ENCODE measurements at regions not wholly inside any gene's neighbourhood (a gene's known extent, or its start where the extent isn't known, plus 50 kb on each side); places are given as distances from the start of the nearest gene placed in this dataset.

DNA sequence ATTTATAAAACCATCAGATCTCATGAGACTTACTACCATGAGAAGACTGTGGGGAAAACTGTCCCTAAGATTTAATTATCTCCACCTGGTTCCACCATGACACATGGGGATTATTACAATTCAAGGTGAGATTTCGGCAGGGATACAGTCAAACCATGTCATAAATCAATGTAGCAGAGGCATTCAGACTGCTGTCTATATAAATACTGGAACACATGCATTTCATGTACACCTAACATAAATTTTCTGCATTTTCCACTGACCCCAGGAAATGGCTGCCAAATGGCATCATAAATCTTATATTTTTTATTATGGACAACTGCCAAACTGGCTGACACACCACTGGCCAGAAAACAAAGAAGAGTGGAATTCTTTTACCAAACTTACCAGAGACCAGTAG is 755.1 kb upstream of the EPHA6 start:
- H3K23me2 ChIP-seq (ENCODE audit: low read depth, low read length): no peaks in the 10 kb centered on the region

More for the DNA sequence above, 755.1 kb upstream of the EPHA6 start:
- no peak overlapping the region for H4K5ac ChIP-seq (ENCODE audit: insufficient read length, low read depth, low read length)
- H4K8ac ChIP-seq (ENCODE audit: extremely low read depth, insufficient read depth, low read length): no peak overlapping the region
- H3K23ac ChIP-seq (ENCODE audit: insufficient read length): no peak overlapping the region
- DNase-seq (ENCODE audit: low read depth in 1 of 2, low spot score in 2 of 2) (no peak), FAIRE-seq (no peak)
- no peaks in the 10 kb centered on the region for H3K79me2 ChIP-seq (ENCODE audit: control insufficient read depth in 1 of 2, insufficient read depth in 2 of 2, low read length in 2 of 2)
- H3K4ac ChIP-seq (replicated peaks; ENCODE audit: insufficient read length, low read depth, low read length): no peak overlapping the region
- H3K36me3 ChIP-seq (ENCODE audit: control insufficient read depth in 2 of 4, insufficient read depth in 4 of 4, low read length in 3 of 4): no peaks in the 10 kb centered on the region
- H3K4me2 ChIP-seq (ENCODE audit: insufficient read depth in 1 of 2, low read depth in 2 of 2, low read length in 2 of 2): no peak overlapping the region
- TF ChIP-seq TAF1 (IDR thresholded peaks at IDR 0.05; ENCODE audit: low read depth, low read length): no peak
- H2BK12ac ChIP-seq (ENCODE audit: low read depth, low read length): no peak overlapping the region
- H2AK5ac ChIP-seq (ENCODE audit: low read depth, low read length): no peak overlapping the region
- WGBS, 2 experiments (ENCODE audit: extremely low coverage in 1 of 2, insufficient coverage in 1 of 2, insufficient read length in 1 of 2, insufficient replicate concordance in 2 of 2, low coverage in 1 of 2, low lambda C conversion rate in 2 of 2, missing lambda C conversion rate in 1 of 2): 100% methylated on average over 1 of the region's 1 CpG; no CpG with 5 or more reads in 1 of the 2 experiments
- no peak overlapping the region for H3K27ac ChIP-seq (ENCODE audit: low read depth, low read length)
- no peak overlapping the region for H3K4me3 ChIP-seq (ENCODE audit: extremely low read depth in 1 of 4, insufficient read depth in 2 of 4, low read depth in 3 of 4, low read length in 4 of 4)
- no peak overlapping the region for H2BK120ac ChIP-seq (replicated peaks; ENCODE audit: low read depth, low read length)
- no peak overlapping the region for H4K91ac ChIP-seq (replicated peaks; ENCODE audit: insufficient read length, low read length)
- H2AFZ ChIP-seq (ENCODE audit: low read length): no peak overlapping the region
- H2BK20ac ChIP-seq (ENCODE audit: low read length): no peak overlapping the region
- H3K4me1 ChIP-seq (replicated peaks in 1 of 4; ENCODE audit: control insufficient read depth in 3 of 4, insufficient read depth in 4 of 4, low read length in 3 of 4): no peaks in the 10 kb centered on the region
- no peak overlapping the region for H2BK15ac ChIP-seq (ENCODE audit: low read length)
- H3K14ac ChIP-seq (ENCODE audit: insufficient read length): no peak overlapping the region
- H2BK5ac ChIP-seq (ENCODE audit: low read depth, low read length): no peak overlapping the region
- H3K56ac ChIP-seq (replicated peaks; ENCODE audit: insufficient read length, low read depth, low read length): no peak overlapping the region
- H3K27me3 ChIP-seq (replicated peaks in 1 of 4; ENCODE audit: control insufficient read depth in 3 of 4, extremely low read depth in 1 of 4, insufficient read depth in 3 of 4, low read length in 3 of 4): no peaks in the 10 kb centered on the region
- POLR2A ChIA-PET (ENCODE audit: partially characterized antibody): no interaction called here
- no peak overlapping the region for H3K18ac ChIP-seq (ENCODE audit: extremely low read depth, low read length)
- no peaks in the 10 kb centered on the region for H3K9me3 ChIP-seq (ENCODE audit: insufficient read depth in 2 of 2, low read depth in 1 of 2, low read length in 1 of 2)
- H3K9ac ChIP-seq (replicated peaks in 1 of 4; ENCODE audit: extremely low read depth in 1 of 4, low read depth in 3 of 4, low read length in 3 of 4): no peak overlapping the region
- CTCF ChIA-PET (ENCODE audit: partially characterized antibody): no interaction called here
- H3K79me1 ChIP-seq (ENCODE audit: low read depth, low read length): no peaks in the 10 kb centered on the region
- H4K20me1 ChIP-seq (replicated peaks in 1 of 2; ENCODE audit: control insufficient read depth in 1 of 2, insufficient read depth in 2 of 2, low read length in 2 of 2): no peaks in the 10 kb centered on the region

Measured in H1 (cell line).